ENCODE measurements at regions not wholly inside any gene's neighbourhood (a gene's known extent, or its start where the extent isn't known, plus 50 kb on each side); places are given as distances from the start of the nearest gene placed in this dataset.
"Not testable (repeated sequence)": the region's sequence is repeated elsewhere in the genome, so short reads cannot be mapped to it uniquely, and the experiment has no call there.

- WGBS, 4 donors = 84 to 91% (median 86%) methylated on average over 4 of the region's 4 CpGs
- Histone ChIP-seq H3K27me3 (no peaks in the 10 kb centered on the region), H3K4me1 (replicated peaks in 1 of 2) (no peaks in the 10 kb centered on the region), H3K4me3 (no peak overlapping the region), H3K9me3 (replicated peaks in 1 of 3) (no peaks in the 10 kb centered on the region), H3K27ac (peak overlapping the region in 1 of 5 donors; percentile 10), H3K36me3 (replicated peaks in 1 of 2) (no peaks in the 10 kb centered on the region)
- TF ChIP-seq POLR2A (IDR thresholded peaks at IDR 0.05) = no peak
- no peak for TF ChIP-seq CTCF (IDR thresholded peaks at IDR 0.05)
- intact Hi-C loops (cut with DNase I) = no loop called here
- DNase-seq = no peak
These were observed 354.5 kb downstream of the PID1 start for GRCh38 chr2:228916416-228917090.

GRCh38 chr2:228913176-228913575 lies 357.9 kb downstream of the PID1 start:
- Histone ChIP-seq H3K27ac (no peak overlapping the region), H3K36me3 (replicated peaks in 1 of 2) (no peaks in the 10 kb centered on the region), H3K4me3 (no peak overlapping the region), H3K4me1 (replicated peaks in 1 of 2) (no peaks in the 10 kb centered on the region), H3K27me3 (no peaks in the 10 kb centered on the region), H3K9me3 (replicated peaks in 1 of 3) (no peaks in the 10 kb centered on the region)
- DNase-seq = no peak
- TF ChIP-seq CTCF (IDR thresholded peaks at IDR 0.05) (no peak), POLR2A (IDR thresholded peaks at IDR 0.05) (no peak)
- intact Hi-C loops (cut with DNase I) = no loop called here
- WGBS, 4 donors = 70 to 89% (median 83%) methylated on average over 3 of the region's 3 CpGs

- 86 to 100% (median 90%) methylated on average over 1 of the region's 1 CpG for WGBS, 4 donors
- DNase-seq, H3K27me3 ChIP-seq: not testable (repeated sequence)
These were observed 360.2 kb downstream of the PID1 start for GRCh38 chr2:228910872-228911271.

GRCh38 chr2:228902176-228902575 lies 368.9 kb downstream of the PID1 start:
- H3K27ac ChIP-seq = no peak overlapping the region
- intact Hi-C loops (cut with DNase I) = no loop called here
- H3K9me3 ChIP-seq (replicated peaks in 1 of 3) = no peaks in the 10 kb centered on the region
- H3K36me3 ChIP-seq (replicated peaks in 1 of 2) = no peaks in the 10 kb centered on the region
- no peaks in the 10 kb centered on the region for H3K27me3 ChIP-seq
- no peak for DNase-seq
- H3K4me3 ChIP-seq = no peak overlapping the region
- TF ChIP-seq POLR2A (IDR thresholded peaks at IDR 0.05) = no peak
- no peak for TF ChIP-seq CTCF (IDR thresholded peaks at IDR 0.05)
- WGBS, 4 donors = 26 to 45% (median 38%) methylated on average over 3 of the region's 3 CpGs
- no peaks in the 10 kb centered on the region for H3K4me1 ChIP-seq (replicated peaks in 1 of 2)

More at GRCh38 chr2:228910872-228911271, 360.2 kb downstream of the PID1 start:
- H3K36me3 ChIP-seq (replicated peaks in 1 of 2); H3K27ac ChIP-seq; H3K9me3 ChIP-seq (replicated peaks in 1 of 3); H3K4me3 ChIP-seq; H3K4me1 ChIP-seq (replicated peaks in 1 of 2); intact Hi-C loops (cut with DNase I): not testable (repeated sequence)

GRCh38 chr2:228901531-228901930 lies 369.6 kb downstream of the PID1 start:
- intact Hi-C loops (cut with DNase I) = no loop called here
- no peaks in the 10 kb centered on the region for H3K36me3 ChIP-seq (replicated peaks in 1 of 2)
- 81 to 93% (median 84%) methylated on average over 1 of the region's 1 CpG for WGBS, 4 donors
- no peaks in the 10 kb centered on the region for H3K4me1 ChIP-seq (replicated peaks in 1 of 2)
- no peak for DNase-seq
- H3K4me3 ChIP-seq = no peak overlapping the region
- no peak overlapping the region for H3K27ac ChIP-seq
- no peaks in the 10 kb centered on the region for H3K27me3 ChIP-seq
- TF ChIP-seq POLR2A (IDR thresholded peaks at IDR 0.05) (no peak), CTCF (IDR thresholded peaks at IDR 0.05) (no peak)
- no peaks in the 10 kb centered on the region for H3K9me3 ChIP-seq (replicated peaks in 1 of 3)
